K562 (cell line): ENCODE measurements at regions not wholly inside any gene's neighbourhood (a gene's known extent, or its start where the extent isn't known, plus 50 kb on each side); places are given as distances from the start of the nearest gene placed in this dataset.

Experiments used
- ATAC-seq: fragments of 200-7000 bp; cut with Tn5 transposase; 3 replicates; pipeline ENCODE4 v1.9.1; 2020; ENCODE audit warnings: moderate library complexity
- BruUV-seq: library from RNA; stranded (reverse); fragments of 400-500 nt; replicated peaks from 2 replicates; lab custom pipeline; 2021; lab: Mats Ljungman, UMichigan
- CTCF ChIA-PET: fragments of 300-600 bp; formaldehyde crosslinking; extraction: SDS; loops from one replicate; lab custom pipeline; 2021; ENCODE audit warnings: low intra/inter-chr PET ratio; lab: Yijun Ruan, JAX
- POLR2A ChIA-PET: fragments of 300-600, 350-650 bp; sonication (Branson Sonifier 250); formaldehyde crosslinking; extraction: SDS; loops from one replicate; lab custom pipeline; 2021; ENCODE audit warnings: antibody characterized with exemption, inconsistent platforms; lab: Yijun Ruan, JAX
- DNase-seq, 4 experiments: peaks; one replicate each; pipeline versions ENCODE4 v3.0.0 to v3.0.0-alpha.2; 2011 to 2018; ENCODE audit warnings: low spot score in 3 of 4, mixed read lengths in 3 of 4; ENCODE audit errors: extremely low read depth in 1 of 4
- FAIRE-seq: peaks from 2 replicates; lab custom pipeline; 2011; peaks lifted over from hg19 to GRCh38; lab: Jason Lieb, UNC
- H2AFZ ChIP-seq: 2 replicates; pipeline ENCODE4 v1.6.0; 2011; ENCODE audit warnings: low read depth, low read length, control low read depth, inconsistent platforms
- H3K27ac ChIP-seq: fragments of 200-600 bp; 3 replicates; pipeline ENCODE4 v1.8.0; 2011; ENCODE audit warnings: low read depth, mild to moderate bottlenecking, control low read depth, inconsistent platforms, low read length, moderate library complexity, mixed read lengths; ENCODE audit errors: extremely low read depth
- H3K27me3 ChIP-seq, 2 experiments: fragments of 300-600 bp in 1 of 2; 2 replicates in 1 of 2; 3 replicates in 1 of 2; pipeline versions ENCODE4 v1.6.0 to v1.8.0; 2011; ENCODE audit warnings: inconsistent platforms in 2 of 2, low read length in 2 of 2, mild to moderate bottlenecking in 1 of 2, mixed read lengths in 1 of 2, moderate library complexity in 1 of 2; ENCODE audit not compliant: control insufficient read depth in 2 of 2, insufficient read depth in 2 of 2
- H3K36me3 ChIP-seq: fragments of 300-600 bp; 3 replicates; pipeline ENCODE4 v1.8.0; 2011; ENCODE audit warnings: mild to moderate bottlenecking, low read length, inconsistent platforms; ENCODE audit not compliant: control insufficient read depth, insufficient read depth
- H3K4me1 ChIP-seq, 2 experiments: fragments of 200-600 bp in 1 of 2; replicated peaks in 1 of 2; 2 replicates in 1 of 2; 3 replicates in 1 of 2; pipeline versions ENCODE4 v1.5.1 to v1.8.0; 2011; ENCODE audit warnings: inconsistent platforms in 2 of 2, low read length in 2 of 2, mild to moderate bottlenecking in 1 of 2, mixed read lengths in 1 of 2, moderate library complexity in 1 of 2; ENCODE audit not compliant: control insufficient read depth in 2 of 2, insufficient read depth in 2 of 2
- H3K4me2 ChIP-seq: 2 replicates; pipeline ENCODE4 v1.6.1; 2011; ENCODE audit warnings: low read length, control low read depth, inconsistent platforms, mixed read lengths; ENCODE audit not compliant: insufficient read depth
- H3K4me3 ChIP-seq: fragments of 200-600 bp; sonication (generic), shearing (Covaris generic); 2 replicates; pipeline ENCODE4 v1.5.1; 2016; ENCODE audit warnings: control low read depth, inconsistent platforms
- H3K79me2 ChIP-seq: fragments of 200-600 bp; 3 replicates; pipeline ENCODE4 v1.8.0; 2011; ENCODE audit warnings: low read length, inconsistent platforms; ENCODE audit not compliant: control insufficient read depth, insufficient read depth
- H3K9ac ChIP-seq, 2 experiments: 2 replicates each; pipeline versions ENCODE4 v1.6.0 to v1.6.1; 2011; ENCODE audit warnings: low read depth in 2 of 2, low read length in 2 of 2, control low read depth in 1 of 2, inconsistent platforms in 1 of 2, mild to moderate bottlenecking in 1 of 2, mixed read lengths in 1 of 2; ENCODE audit not compliant: insufficient read depth in 1 of 2
- H3K9me1 ChIP-seq: one replicate; pipeline ENCODE4 v1.6.0; 2011; ENCODE audit warnings: inconsistent platforms, mild to moderate bottlenecking, low read length, moderate library complexity; ENCODE audit not compliant: control insufficient read depth, insufficient read depth
- H3K9me3 ChIP-seq: replicated peaks from 2 replicates; pipeline ENCODE4 v1.5.1; 2011; ENCODE audit warnings: low read depth, low read length, inconsistent platforms; ENCODE audit not compliant: control insufficient read depth, insufficient read depth
- H4K20me1 ChIP-seq: replicated peaks from 2 replicates; pipeline ENCODE4 v1.6.1; 2011; ENCODE audit warnings: low read length, inconsistent platforms, mixed read lengths; ENCODE audit not compliant: control insufficient read depth, insufficient read depth
- CEBPG ChIP-seq, 3 experiments: fragments of 200-800 bp in 1 of 3; sonication (Bioruptor generic) in 1 of 3; sonication (generic) in 1 of 3; formaldehyde crosslinking in 1 of 3; IDR thresholded peaks in 2 of 3; conservative IDR thresholded peaks in 1 of 3; 2 replicates each; pipeline versions ENCODE4 v1.6.1 to v1.8.0; 2016 to 2022; ENCODE audit warnings: missing compliant biosample characterization in 2 of 3, missing genetic modification characterization in 2 of 3, mild to moderate bottlenecking in 1 of 3, missing genetic modification reagents in 1 of 3
- CREB1 ChIP-seq, 2 experiments: sonication (generic) in 1 of 2; formaldehyde crosslinking in 1 of 2; IDR thresholded peaks; 2 replicates each; pipeline versions ENCODE4 v1.6.1 to v1.8.0; 2012 to 2022; ENCODE audit warnings: inconsistent platforms in 1 of 2, mild to moderate bottlenecking in 1 of 2, missing genetic modification reagents in 1 of 2, moderate library complexity in 1 of 2
- DDX20 ChIP-seq: fragments of 450-650 bp; IDR thresholded peaks from 2 replicates; pipeline ENCODE4 v1.6.1; 2016; ENCODE audit warnings: missing genetic modification characterization, low read depth, mild to moderate bottlenecking, missing compliant biosample characterization, moderate library complexity
- ELF2 ChIP-seq: fragments of 250-450 bp; sonication (Bioruptor Pico); IDR thresholded peaks from 2 replicates; pipeline ENCODE4 v1.5.0; 2021; ENCODE audit warnings: mild to moderate bottlenecking
- MLX ChIP-seq, 2 experiments: fragments of 450-650 bp in 1 of 2; sonication (generic) in 1 of 2; formaldehyde crosslinking; conservative IDR thresholded peaks; 2 replicates each; pipeline versions ENCODE4 v1.4.0 to v1.8.1; 2020 to 2022; ENCODE audit warnings: mild to moderate bottlenecking in 1 of 2, missing genetic modification reagents in 1 of 2
- PCBP2 ChIP-seq: fragments of 200-400 bp; formaldehyde crosslinking; IDR thresholded peaks from 2 replicates; pipeline ENCODE4 v1.6.1; 2018; ENCODE audit warnings: low read length, low read depth, mild to moderate bottlenecking, moderate library complexity; ENCODE audit not compliant: poor library complexity, severe bottlenecking
- SMARCC2 ChIP-seq: fragments of 450-650 bp; IDR thresholded peaks from 2 replicates; pipeline ENCODE4 v1.6.1; 2017; ENCODE audit warnings: antibody characterized with exemption, moderate library complexity, mild to moderate bottlenecking, low read depth
- SNIP1 ChIP-seq: fragments of 450-650 bp; IDR thresholded peaks from 2 replicates; pipeline ENCODE4 v1.7.1; 2017; ENCODE audit warnings: low read depth, mild to moderate bottlenecking
- SNRNP70 ChIP-seq: fragments of 200-400 bp; formaldehyde crosslinking; optimal IDR thresholded peaks from 2 replicates; pipeline ENCODE3; 2017; ENCODE audit warnings: low read depth, low read length
- STAT5B ChIP-seq: fragments of 250-450 bp; sonication (Bioruptor Pico); IDR thresholded peaks from 2 replicates; pipeline ENCODE4 v1.8.0; 2021; ENCODE audit warnings: mild to moderate bottlenecking, inconsistent platforms
- VEZF1 ChIP-seq: fragments of 200-800 bp; sonication (Bioruptor generic); IDR thresholded peaks from 2 replicates; pipeline ENCODE4 v1.6.1; 2017; ENCODE audit warnings: missing genetic modification characterization, missing compliant biosample characterization
- ZBTB26 ChIP-seq: fragments of 450-650 bp; formaldehyde crosslinking; IDR thresholded peaks from 2 replicates; pipeline ENCODE4 v1.4.0; 2022; ENCODE audit warnings: missing genetic modification characterization
- ZC3H11A ChIP-seq: IDR thresholded peaks from 2 replicates; pipeline ENCODE4 v1.6.1; 2012; ENCODE audit warnings: low read depth, low read length, improper control_type of control experiment
- WGBS: fragments of 100-300 bp; shearing (Covaris generic); methylation state at CpG from one replicate; pipeline ENCODE4 v1.1.6; 2016; ENCODE audit warnings: low coverage, mixed read lengths; ENCODE audit not compliant: insufficient coverage; ENCODE audit errors: missing lambda C conversion rate; 5-methylcytosine and 5-hydroxymethylcytosine counted together
- in situ Hi-C: fragments of 300-500 bp; cut with MboI; formaldehyde crosslinking; loops from 4 replicates; pipeline ENCODE4 v1.15.0; 2018; ENCODE audit warnings: inconsistent platforms, mixed read lengths
- intact Hi-C: fragments of 100-400 bp; cut with micrococcal nuclease; formaldehyde crosslinking; loops from 2 replicates; pipeline ENCODE4 v1.14.2; 2022

- WGBS, result 3% methylated on average over 21 of the region's 21 CpGs
- H3K9ac ChIP-seq, result no peak overlapping the region
- H3K4me3 ChIP-seq, result no peak overlapping the region
- DNase-seq (no peak), FAIRE-seq (no peak), ATAC-seq (no peak)
- no peaks in the 10 kb centered on the region for H3K9me3 ChIP-seq
- H3K4me2 ChIP-seq, result no peak overlapping the region
- no peaks in the 10 kb centered on the region for H3K79me2 ChIP-seq
- no peak overlapping the region for H2AFZ ChIP-seq
- no peaks in the 10 kb centered on the region for H3K9me1 ChIP-seq
- H3K27me3 ChIP-seq, result peaks cover 16 to 30% of the 10 kb centered on the region in 2 experiments
- H3K27ac ChIP-seq, result no peak overlapping the region
- no TSS peak for BruUV-seq
- no peak for TF ChIP-seq SMARCC2
- no peak for TF ChIP-seq ZBTB26
- no peak for TF ChIP-seq SNIP1
- no peak for TF ChIP-seq CEBPG (CRISPR knock-in tag; IDR thresholded peaks at IDR 0.05)
- TF ChIP-seq CEBPG (tag; conservative IDR thresholded peaks at IDR 0.05 in 1 of 2, IDR thresholded peaks at IDR 0.05 in 1 of 2), result no peak
- no peak for TF ChIP-seq DDX20
- no peak for TF ChIP-seq PCBP2
- TF ChIP-seq ZC3H11A, result no peak
- no peak for TF ChIP-seq MLX (CRISPR knock-in tag; conservative IDR thresholded peaks at IDR 0.05)
- TF ChIP-seq CREB1 (IDR thresholded peaks at IDR 0.05), result no peak
- no peak for TF ChIP-seq CREB1 (CRISPR knock-in tag; IDR thresholded peaks at IDR 0.05)
- TF ChIP-seq SNRNP70, result no peak
- no peak for TF ChIP-seq STAT5B (CRISPR knock-in tag)
- TF ChIP-seq VEZF1, result no peak
- no peak for TF ChIP-seq ELF2 (CRISPR knock-in tag)
- intact Hi-C loops (no loop called here), in situ Hi-C loops (no loop called here)
- no peaks in the 10 kb centered on the region for H3K4me1 ChIP-seq
- no peaks in the 10 kb centered on the region for H3K36me3 ChIP-seq
- POLR2A ChIA-PET, result interaction anchor here (0.6 to 0.8 kb wide), 3 partner anchors 53 to 721 kb away, joined by 3 to 4 read pairs (median 3); no protein-coding TSS in a partner anchor
- CTCF ChIA-PET, result interaction anchor here (0.6 kb wide), 1 partner anchor 1554 kb away, joined by 3 read pairs; no protein-coding TSS in a partner anchor
- no peaks in the 10 kb centered on the region for H4K20me1 ChIP-seq
Measured at GRCh38 chr19:32241932-32242710, 103.3 kb upstream of the ZNF507 start.
